BE2C (cell line): ENCODE measurements at regions not wholly inside any gene's neighbourhood (a gene's known extent, or its start where the extent isn't known, plus 50 kb on each side); places are given as distances from the start of the nearest gene placed in this dataset.

Experiments used
- DNase-seq: peaks from one replicate; pipeline ENCODE4 v3.0.0-alpha.2; 2020
- H3K27me3 ChIP-seq: fragments of 250-450 bp; sonication (Bioruptor Pico); 2 replicates; pipeline ENCODE4 v1.5.1; 2020; ENCODE audit warnings: mild to moderate bottlenecking
- H3K36me3 ChIP-seq: fragments of 250-450 bp; sonication (Bioruptor Pico); 2 replicates; pipeline ENCODE4 v1.5.1; 2020; ENCODE audit warnings: mild to moderate bottlenecking
- H3K4me1 ChIP-seq: fragments of 250-450 bp; sonication (Bioruptor Pico); 2 replicates; pipeline ENCODE4 v1.5.1; 2020
- H3K4me3 ChIP-seq: 2 replicates; pipeline ENCODE4 v1.5.1; 2011; ENCODE audit warnings: low read depth, low read length
- H3K9me3 ChIP-seq: fragments of 250-450 bp; sonication (Bioruptor Pico); 2 replicates; pipeline ENCODE4 v1.5.1; 2020
- TF ChIP-seq, protein P1 (sequence below): IDR thresholded peaks from 2 replicates; pipeline ENCODE4 v1.5.1; 2012; ENCODE audit warnings: mild to moderate bottlenecking, low read depth, low read length

- DNase-seq = no peak
- H3K27me3 ChIP-seq = no peaks in the 10 kb centered on the region
- no peaks in the 10 kb centered on the region; the same call in 1 of the 2 replicates for H3K4me1 ChIP-seq
- TF ChIP-seq, protein P1, sequence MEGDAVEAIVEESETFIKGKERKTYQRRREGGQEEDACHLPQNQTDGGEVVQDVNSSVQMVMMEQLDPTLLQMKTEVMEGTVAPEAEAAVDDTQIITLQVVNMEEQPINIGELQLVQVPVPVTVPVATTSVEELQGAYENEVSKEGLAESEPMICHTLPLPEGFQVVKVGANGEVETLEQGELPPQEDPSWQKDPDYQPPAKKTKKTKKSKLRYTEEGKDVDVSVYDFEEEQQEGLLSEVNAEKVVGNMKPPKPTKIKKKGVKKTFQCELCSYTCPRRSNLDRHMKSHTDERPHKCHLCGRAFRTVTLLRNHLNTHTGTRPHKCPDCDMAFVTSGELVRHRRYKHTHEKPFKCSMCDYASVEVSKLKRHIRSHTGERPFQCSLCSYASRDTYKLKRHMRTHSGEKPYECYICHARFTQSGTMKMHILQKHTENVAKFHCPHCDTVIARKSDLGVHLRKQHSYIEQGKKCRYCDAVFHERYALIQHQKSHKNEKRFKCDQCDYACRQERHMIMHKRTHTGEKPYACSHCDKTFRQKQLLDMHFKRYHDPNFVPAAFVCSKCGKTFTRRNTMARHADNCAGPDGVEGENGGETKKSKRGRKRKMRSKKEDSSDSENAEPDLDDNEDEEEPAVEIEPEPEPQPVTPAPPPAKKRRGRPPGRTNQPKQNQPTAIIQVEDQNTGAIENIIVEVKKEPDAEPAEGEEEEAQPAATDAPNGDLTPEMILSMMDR = no peak
- no peaks in the 10 kb centered on the region for H3K9me3 ChIP-seq
- no peaks in the 10 kb centered on the region for H3K36me3 ChIP-seq
- H3K4me3 ChIP-seq = no peak overlapping the region
Measured at GRCh38 chr22:23377767-23378166, 197.5 kb downstream of the BCR start.

DNA sequence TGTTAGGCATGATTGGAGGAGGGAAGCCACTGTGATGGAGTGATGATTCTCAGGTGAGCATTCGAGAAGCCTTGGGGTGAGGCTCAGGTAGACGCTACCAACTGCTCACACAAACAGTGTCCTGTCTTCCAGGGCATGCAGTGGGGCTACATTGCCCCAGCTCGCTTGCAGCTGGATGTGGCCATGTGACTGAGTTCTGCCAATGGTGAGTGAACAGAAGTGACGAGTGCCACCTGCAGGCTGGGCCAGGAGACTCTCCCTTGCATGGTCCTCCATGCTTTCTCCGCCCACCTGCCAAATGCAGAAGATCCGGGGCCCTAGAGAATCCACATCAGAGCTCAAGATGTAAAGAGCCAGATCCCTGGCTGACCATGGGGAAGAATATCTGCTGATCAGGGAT, 195.9 kb downstream of the BCR start:
- H3K4me1 ChIP-seq = no peaks in the 10 kb centered on the region; the same call in 1 of the 2 replicates
- H3K36me3 ChIP-seq = no peaks in the 10 kb centered on the region
- H3K9me3 ChIP-seq = no peaks in the 10 kb centered on the region
- H3K27me3 ChIP-seq = no peaks in the 10 kb centered on the region
- TF ChIP-seq, protein P1 = peak; percentile 69
- peak; percentile 71 for DNase-seq
- no peak overlapping the region for H3K4me3 ChIP-seq

- H3K4me1 ChIP-seq = no peaks in the 10 kb centered on the region; the same call in 1 of the 2 replicates
- no peaks in the 10 kb centered on the region for H3K36me3 ChIP-seq
- no peaks in the 10 kb centered on the region for H3K9me3 ChIP-seq
- TF ChIP-seq, protein P1 = no peak
- no peak for DNase-seq
- H3K27me3 ChIP-seq = no peaks in the 10 kb centered on the region
- no peak overlapping the region for H3K4me3 ChIP-seq
Measured at GRCh38 chr22:23375031-23375827, 194.9 kb downstream of the BCR start.

DNA sequence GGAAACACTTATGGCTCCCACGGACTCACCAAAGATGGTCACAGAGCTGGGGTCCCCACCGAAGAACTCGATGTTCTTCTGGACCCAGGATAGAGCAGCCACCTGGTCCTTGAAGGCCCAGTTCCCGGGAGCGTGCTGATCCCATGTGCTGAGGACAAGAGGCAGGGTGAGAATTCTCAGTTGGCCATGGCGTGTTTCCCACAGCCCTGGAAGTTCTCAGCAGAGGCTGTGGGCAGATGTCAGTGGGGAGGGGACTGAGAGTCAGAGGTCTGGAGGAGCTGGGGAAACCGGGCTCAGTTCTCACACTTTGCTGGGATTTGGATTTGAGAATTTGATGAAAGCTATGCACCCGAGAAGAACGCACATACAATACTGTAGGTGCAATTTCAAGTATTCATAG, 193.3 kb downstream of the BCR start:
- TF ChIP-seq, protein P1 = no peak
- Histone ChIP-seq H3K27me3 (no peaks in the 10 kb centered on the region), H3K36me3 (no peaks in the 10 kb centered on the region), H3K4me3 (no peak overlapping the region), H3K9me3 (no peaks in the 10 kb centered on the region), H3K4me1 (no peaks in the 10 kb centered on the region; the same call in 1 of the 2 replicates)
- no peak for DNase-seq

DNA sequence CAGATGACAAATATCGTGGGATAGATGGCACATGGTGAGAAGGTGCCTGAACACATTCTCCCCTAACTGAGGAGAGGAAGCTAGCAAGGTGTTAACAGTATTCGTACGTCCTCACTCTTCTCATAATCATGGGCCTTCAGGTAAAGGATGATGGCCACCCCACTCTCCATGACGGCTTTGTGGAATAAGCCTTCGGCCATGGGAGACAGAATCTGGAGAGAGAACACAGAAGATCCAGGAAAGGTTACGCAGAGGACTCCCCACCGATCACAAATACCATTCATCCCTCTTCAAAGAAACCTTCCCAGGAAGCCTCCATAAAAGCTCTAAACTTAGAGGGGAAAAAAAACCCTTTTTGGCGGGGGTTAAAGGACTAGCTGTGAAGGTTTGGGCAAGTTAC, 189.9 kb downstream of the BCR start:
- TF ChIP-seq, protein P1 = no peak
- no peak overlapping the region for H3K4me3 ChIP-seq
- no peak for DNase-seq
- no peaks in the 10 kb centered on the region for H3K9me3 ChIP-seq
- no peaks in the 10 kb centered on the region for H3K36me3 ChIP-seq
- no peaks in the 10 kb centered on the region for H3K4me1 ChIP-seq
- H3K27me3 ChIP-seq = no peaks in the 10 kb centered on the region

DNA sequence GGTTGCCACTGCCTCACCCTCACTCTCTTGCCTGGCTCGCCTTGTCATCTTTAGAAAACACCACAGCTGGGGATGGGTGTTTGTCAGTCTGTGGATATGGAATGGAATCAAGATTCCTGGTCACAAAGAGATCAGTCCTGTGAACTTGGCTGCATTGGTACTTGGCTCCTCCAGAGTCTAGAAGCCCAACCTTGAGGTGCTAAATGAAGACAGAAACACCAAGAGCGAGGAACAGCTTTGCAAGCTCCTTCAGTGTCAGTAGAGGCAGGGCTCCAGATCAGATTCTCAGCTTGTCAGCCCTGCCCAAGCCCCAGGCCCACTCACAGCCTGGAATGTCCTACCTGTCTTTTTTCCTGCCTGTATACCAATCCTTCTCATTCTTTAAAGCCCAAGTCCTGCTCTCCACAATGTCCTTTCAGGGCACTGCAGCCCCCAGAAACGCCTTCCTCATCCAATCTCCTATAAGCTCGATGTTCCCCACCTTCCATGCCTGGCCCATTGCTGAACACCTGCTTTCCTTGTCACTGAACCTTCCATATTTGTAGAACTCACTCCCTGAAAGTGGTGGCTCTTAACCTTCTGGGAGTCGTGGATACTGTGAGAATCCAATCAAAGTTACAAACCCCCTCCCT, 188.9 kb downstream of the BCR start:
- Histone ChIP-seq H3K4me1 (no peaks in the 10 kb centered on the region), H3K4me3 (no peak overlapping the region), H3K27me3 (no peaks in the 10 kb centered on the region), H3K36me3 (no peaks in the 10 kb centered on the region), H3K9me3 (no peaks in the 10 kb centered on the region)
- TF ChIP-seq, protein P1 = no peak
- DNase-seq = no peak
